ENCODE measurements at regions not wholly inside any gene's neighbourhood (a gene's known extent, or its start where the extent isn't known, plus 50 kb on each side); places are given as distances from the start of the nearest gene placed in this dataset.

GRCh38 chr1:60906526-60906925, 175.8 kb upstream of the NFIA start:
- H4K20me1 ChIP-seq (ENCODE audit: low read depth, low read length), result no peaks in the 10 kb centered on the region
- H3K27me3 ChIP-seq (ENCODE audit: low read length), result no peaks in the 10 kb centered on the region
- no peak for TF ChIP-seq CTCF (IDR thresholded peaks at IDR 0.05; ENCODE audit: insufficient read depth, low read length, poor library complexity, severe bottlenecking)
- no peak for TF ChIP-seq EZH2phosphoT487 (conservative IDR thresholded peaks at IDR 0.05; ENCODE audit: low read length)
- no peak overlapping the region for H3K4me2 ChIP-seq (ENCODE audit: low read depth, low read length, poor library complexity, severe bottlenecking)
- no peaks in the 10 kb centered on the region for H3K9me2 ChIP-seq (replicated peaks; ENCODE audit: insufficient read depth, low read length)
- H3F3A ChIP-seq (ENCODE audit: insufficient read depth), result no peaks in the 10 kb centered on the region
- H3K9ac ChIP-seq (ENCODE audit: low read length), result no peak overlapping the region
- no peaks in the 10 kb centered on the region for H3K36me3 ChIP-seq (ENCODE audit: low read length)
- no peak overlapping the region for H3K27ac ChIP-seq (ENCODE audit: low read depth, low read length)
- H3K79me2 ChIP-seq (ENCODE audit: insufficient read depth, low read length), result no peaks in the 10 kb centered on the region
- no peaks in the 10 kb centered on the region for H3K9me3 ChIP-seq (ENCODE audit: insufficient read depth, low read length)
- H2AFZ ChIP-seq (ENCODE audit: low read depth, low read length, severe bottlenecking), result no peak overlapping the region
- H3K4me3 ChIP-seq (ENCODE audit: insufficient read depth, low read length, poor library complexity, severe bottlenecking), result no peak overlapping the region

GRCh38 chr1:60906039-60906438, 176.3 kb upstream of the NFIA start:
- Histone ChIP-seq H3K36me3 (ENCODE audit: low read length) (no peaks in the 10 kb centered on the region), H3F3A (ENCODE audit: insufficient read depth) (no peaks in the 10 kb centered on the region), H3K9me3 (ENCODE audit: insufficient read depth, low read length) (no peaks in the 10 kb centered on the region), H3K4me2 (ENCODE audit: low read depth, low read length, poor library complexity, severe bottlenecking) (no peak overlapping the region), H3K79me2 (ENCODE audit: insufficient read depth, low read length) (no peaks in the 10 kb centered on the region), H3K27ac (ENCODE audit: low read depth, low read length) (no peak overlapping the region), H4K20me1 (ENCODE audit: low read depth, low read length) (no peaks in the 10 kb centered on the region), H3K4me3 (ENCODE audit: insufficient read depth, low read length, poor library complexity, severe bottlenecking) (no peak overlapping the region), H3K27me3 (ENCODE audit: low read length) (no peaks in the 10 kb centered on the region), H3K9ac (ENCODE audit: low read length) (no peak overlapping the region), H2AFZ (ENCODE audit: low read depth, low read length, severe bottlenecking) (no peak overlapping the region), H3K9me2 (replicated peaks; ENCODE audit: insufficient read depth, low read length) (no peaks in the 10 kb centered on the region)
- no peak for TF ChIP-seq CTCF (IDR thresholded peaks at IDR 0.05; ENCODE audit: insufficient read depth, low read length, poor library complexity, severe bottlenecking)
- TF ChIP-seq EZH2phosphoT487 (conservative IDR thresholded peaks at IDR 0.05; ENCODE audit: low read length), result no peak

GRCh38 chr1:60904099-60904851, 178.1 kb upstream of the NFIA start:
- H3K9ac ChIP-seq (ENCODE audit: low read length), result no peak overlapping the region
- H3K79me2 ChIP-seq (ENCODE audit: insufficient read depth, low read length), result no peaks in the 10 kb centered on the region
- H3K4me2 ChIP-seq (ENCODE audit: low read depth, low read length, poor library complexity, severe bottlenecking), result no peak overlapping the region
- H3K27me3 ChIP-seq (ENCODE audit: low read length), result no peaks in the 10 kb centered on the region
- H3K4me3 ChIP-seq (ENCODE audit: insufficient read depth, low read length, poor library complexity, severe bottlenecking), result no peak overlapping the region
- no peaks in the 10 kb centered on the region for H3K36me3 ChIP-seq (ENCODE audit: low read length)
- no peaks in the 10 kb centered on the region for H3K9me3 ChIP-seq (ENCODE audit: insufficient read depth, low read length)
- H3K9me2 ChIP-seq (replicated peaks; ENCODE audit: insufficient read depth, low read length), result no peaks in the 10 kb centered on the region
- H3K27ac ChIP-seq (ENCODE audit: low read depth, low read length), result no peak overlapping the region
- H4K20me1 ChIP-seq (ENCODE audit: low read depth, low read length), result no peaks in the 10 kb centered on the region
- TF ChIP-seq EZH2phosphoT487 (conservative IDR thresholded peaks at IDR 0.05; ENCODE audit: low read length) (no peak), CTCF (IDR thresholded peaks at IDR 0.05; ENCODE audit: insufficient read depth, low read length, poor library complexity, severe bottlenecking) (no peak)
- no peak overlapping the region for H2AFZ ChIP-seq (ENCODE audit: low read depth, low read length, severe bottlenecking)
- no peaks in the 10 kb centered on the region for H3F3A ChIP-seq (ENCODE audit: insufficient read depth)

All from SU-DHL-6 (cell line).